HG03045 (cell line): ENCODE measurements at regions not wholly inside any gene's neighbourhood (a gene's known extent, or its start where the extent isn't known, plus 50 kb on each side); places are given as distances from the start of the nearest gene placed in this dataset.
"Not testable (repeated sequence)": the region's sequence is repeated elsewhere in the genome, so short reads cannot be mapped to it uniquely, and the experiment has no call there.

ENCODE experiments used
- ATAC-seq: cut with Tn5 transposase; IDR thresholded peaks from one replicate; pipeline ENCODE4 v1.9.1; 2021; ENCODE audit warnings: mild to moderate bottlenecking, moderate library complexity; ENCODE audit not compliant: unreplicated experiment

- no peak for ATAC-seq
These were observed 259.5 kb upstream of the CYRIA start for GRCh38 chr2:16925145-16925544.

- not testable (repeated sequence) for ATAC-seq
These were observed 249.7 kb upstream of the CYRIA start for GRCh38 chr2:16915341-16915755.

- no peak for ATAC-seq
These were observed 246.1 kb upstream of the CYRIA start for GRCh38 chr2:16911746-16912145.

- no peak for ATAC-seq
These were observed 243.0 kb upstream of the CYRIA start for GRCh38 chr2:16908656-16909055.

- no peak for ATAC-seq
These were observed 242.1 kb upstream of the CYRIA start for GRCh38 chr2:16907645-16908282.

GRCh38 chr2:16905325-16905724 is 239.7 kb upstream of the CYRIA start:
- not testable (repeated sequence) for ATAC-seq

GRCh38 chr2:16900405-16901025 is 234.9 kb upstream of the CYRIA start:
- peak; percentile 76 for ATAC-seq

- peak; percentile 16 for ATAC-seq
These were observed 234.3 kb upstream of the CYRIA start for GRCh38 chr2:16899958-16900357.

- ATAC-seq = no peak
These were observed 224.4 kb upstream of the CYRIA start for GRCh38 chr2:16890081-16890480.

GRCh38 chr2:16885027-16885426 is 219.4 kb upstream of the CYRIA start:
- ATAC-seq = no peak

GRCh38 chr2:16882706-16883105 is 217.1 kb upstream of the CYRIA start:
- ATAC-seq = no peak

GRCh38 chr2:16881122-16881521 is 215.5 kb upstream of the CYRIA start:
- ATAC-seq = no peak

GRCh38 chr2:16871411-16871810 is 205.8 kb upstream of the CYRIA start:
- ATAC-seq = no peak

- no peak for ATAC-seq
These were observed 204.9 kb upstream of the CYRIA start for GRCh38 chr2:16870491-16871076.

GRCh38 chr2:16869711-16870110 is 204.1 kb upstream of the CYRIA start:
- ATAC-seq = no peak

- no peak for ATAC-seq
These were observed 196.8 kb upstream of the CYRIA start for GRCh38 chr2:16862471-16862870.

GRCh38 chr2:16861530-16861929 is 195.9 kb upstream of the CYRIA start:
- ATAC-seq = no peak

GRCh38 chr2:16861111-16861510 is 195.5 kb upstream of the CYRIA start:
- no peak for ATAC-seq

GRCh38 chr2:16860627-16861026 is 195.0 kb upstream of the CYRIA start:
- ATAC-seq = no peak

GRCh38 chr2:16855183-16855582 is 189.5 kb upstream of the CYRIA start:
- ATAC-seq = no peak

- ATAC-seq = no peak
These were observed 187.5 kb upstream of the CYRIA start for GRCh38 chr2:16853088-16853487.

GRCh38 chr2:16852651-16853050 is 187.0 kb upstream of the CYRIA start:
- ATAC-seq = no peak
